Colon (tissue), 2 donors: ENCODE measurements at regions not wholly inside any gene's neighbourhood (a gene's known extent, or its start where the extent isn't known, plus 50 kb on each side); places are given as distances from the start of the nearest gene placed in this dataset.
"Not testable (repeated sequence)": the region's sequence is repeated elsewhere in the genome, so short reads cannot be mapped to it uniquely, and the experiment has no call there.

Source experiments
- FAIRE-seq: peaks from 2 replicates; lab custom pipeline; 2012; peaks lifted over from hg19 to GRCh38; lab: Jason Lieb, UNC
- donor health status: control.
- donor health status: control.

DNA sequence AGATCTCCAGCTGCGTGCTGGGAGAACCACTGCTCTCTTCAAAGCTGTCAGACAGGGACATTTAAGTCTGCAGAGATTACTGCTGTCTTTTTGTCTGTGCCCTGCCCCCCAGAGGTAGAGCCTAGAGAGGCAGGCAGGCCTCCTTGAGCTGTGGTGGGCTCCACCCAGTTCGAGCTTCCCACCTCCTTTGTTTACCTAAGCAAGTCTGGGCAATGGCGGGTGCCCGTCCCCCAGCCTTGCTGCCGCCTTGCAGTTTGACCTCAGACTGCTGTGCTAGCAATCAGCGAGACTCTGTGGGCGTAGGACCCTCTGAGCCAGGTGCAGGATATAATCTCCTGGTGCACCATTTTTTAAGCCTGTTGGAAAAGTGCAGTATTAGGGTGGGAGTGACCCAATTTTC, 128.6 kb downstream of the ACTR3 start:
- not testable (repeated sequence) for FAIRE-seq

GRCh38 chr2:114020668-114021067, 130.8 kb downstream of the ACTR3 start:
- no peak for FAIRE-seq

- FAIRE-seq, result no peak
Observed at GRCh38 chr2:114022360-114023085, 132.6 kb downstream of the ACTR3 start.

GRCh38 chr2:114024326-114024725, 134.4 kb downstream of the ACTR3 start:
- FAIRE-seq, result no peak

- FAIRE-seq, result no peak
Observed at GRCh38 chr2:114025030-114025429, 135.1 kb downstream of the ACTR3 start.

- FAIRE-seq, result no peak
Observed at GRCh38 chr2:114027437-114027836, 137.5 kb downstream of the ACTR3 start.

DNA sequence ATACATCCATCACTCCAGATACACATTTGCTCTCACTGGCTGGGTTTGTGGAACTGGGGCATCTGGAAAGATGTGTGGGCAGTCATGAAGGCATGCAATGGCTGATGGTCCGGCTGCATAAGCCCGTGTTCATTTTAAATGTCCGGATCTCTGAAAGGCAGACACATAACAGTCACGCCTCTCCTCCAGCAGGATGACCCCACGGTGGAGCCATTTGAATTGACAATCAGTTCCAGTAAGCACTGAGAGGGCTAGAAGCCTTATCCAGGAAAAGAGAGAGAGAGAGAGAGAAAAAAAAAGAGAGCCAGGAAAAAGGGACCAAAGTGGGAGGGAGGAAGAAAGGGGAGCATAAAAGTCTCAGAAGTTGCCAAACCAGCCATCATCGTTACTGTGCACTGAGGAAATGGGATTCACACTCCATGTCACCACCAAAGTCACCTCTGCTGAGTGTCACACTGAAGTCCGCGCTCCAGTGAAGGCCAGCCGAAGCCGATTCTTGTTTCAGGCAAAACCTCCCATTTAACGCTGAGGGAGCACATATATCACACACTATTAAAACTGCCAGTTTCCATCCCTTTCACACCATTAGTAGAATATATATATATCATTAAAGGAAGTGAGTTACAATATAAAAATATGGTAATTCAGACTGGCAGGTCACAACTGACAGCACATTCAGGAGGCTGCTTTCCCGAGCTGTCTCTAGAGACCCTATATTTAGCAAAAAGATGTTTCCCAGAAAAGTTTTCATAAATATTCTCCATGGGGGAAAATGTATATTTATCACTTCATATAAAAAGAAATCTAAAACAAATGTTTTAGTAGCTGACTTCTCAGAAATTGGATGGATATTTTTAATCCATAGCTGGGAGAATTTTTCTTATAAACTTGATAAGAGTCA, 142.0 kb downstream of the ACTR3 start:
- no peak for FAIRE-seq

DNA sequence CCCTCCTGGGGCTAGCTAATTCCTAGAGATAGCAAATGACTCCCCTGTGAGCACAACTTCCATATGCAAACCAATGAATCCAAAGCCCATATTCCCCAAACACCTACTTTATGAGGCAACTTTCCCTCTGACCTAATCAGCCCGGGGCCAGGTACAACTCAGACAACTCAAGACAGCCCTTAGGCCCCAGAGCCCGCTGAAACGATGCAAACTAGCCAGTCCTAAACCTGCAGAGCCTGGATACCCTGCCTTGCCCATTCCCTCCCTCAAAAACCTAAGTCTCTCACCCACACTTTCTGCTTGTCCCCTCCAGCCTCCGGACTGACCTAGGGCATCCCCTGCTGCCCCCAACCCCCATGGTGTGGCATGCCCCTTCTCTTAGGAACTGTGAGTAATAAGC, 142.8 kb downstream of the ACTR3 start:
- FAIRE-seq, result no peak

GRCh38 chr2:114034742-114035141, 144.9 kb downstream of the ACTR3 start:
- no peak for FAIRE-seq

DNA sequence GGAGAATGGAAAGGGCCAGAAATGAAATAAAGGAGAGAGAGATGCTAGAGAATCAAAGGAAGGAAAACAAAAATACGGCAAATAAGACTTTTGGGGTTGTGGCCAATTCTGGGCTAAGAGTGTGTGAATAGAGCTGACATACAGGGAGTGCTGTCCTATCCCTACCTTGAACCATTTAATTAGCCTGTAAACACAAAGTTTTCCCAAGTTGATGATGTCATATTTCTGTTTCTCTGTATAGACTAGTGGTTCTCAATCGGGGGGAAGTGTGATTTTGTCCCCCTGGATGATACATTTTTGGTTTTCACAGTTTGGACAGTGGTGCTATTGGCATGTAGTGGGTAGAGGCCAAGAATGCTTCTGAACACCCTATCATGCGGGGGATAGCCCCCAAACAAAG, 148.8 kb downstream of the ACTR3 start:
- no peak for FAIRE-seq

GRCh38 chr2:114039677-114040076, 149.8 kb downstream of the ACTR3 start:
- no peak for FAIRE-seq

DNA sequence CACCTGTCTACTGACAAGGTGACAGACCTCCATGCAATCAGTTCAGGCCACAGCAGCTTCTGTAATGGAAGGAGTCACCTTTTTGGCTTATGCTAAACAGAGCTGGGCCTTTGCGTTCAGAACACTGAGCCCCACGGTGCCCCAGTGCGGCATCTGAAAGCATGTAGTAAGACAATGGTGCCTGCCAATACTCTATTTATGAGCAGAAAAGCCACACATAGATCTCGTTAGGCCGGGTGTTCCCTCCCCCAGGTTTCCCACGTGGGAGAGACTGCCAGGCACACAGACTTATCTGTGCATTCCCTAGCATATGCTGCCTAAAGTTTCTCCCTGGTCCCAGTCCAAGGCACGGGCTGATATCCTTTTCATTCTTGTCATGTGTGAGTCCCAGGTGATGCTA, 150.9 kb downstream of the ACTR3 start:
- no peak for FAIRE-seq

- FAIRE-seq, result no peak
Observed at GRCh38 chr2:114044985-114045384, 155.1 kb downstream of the ACTR3 start.

DNA sequence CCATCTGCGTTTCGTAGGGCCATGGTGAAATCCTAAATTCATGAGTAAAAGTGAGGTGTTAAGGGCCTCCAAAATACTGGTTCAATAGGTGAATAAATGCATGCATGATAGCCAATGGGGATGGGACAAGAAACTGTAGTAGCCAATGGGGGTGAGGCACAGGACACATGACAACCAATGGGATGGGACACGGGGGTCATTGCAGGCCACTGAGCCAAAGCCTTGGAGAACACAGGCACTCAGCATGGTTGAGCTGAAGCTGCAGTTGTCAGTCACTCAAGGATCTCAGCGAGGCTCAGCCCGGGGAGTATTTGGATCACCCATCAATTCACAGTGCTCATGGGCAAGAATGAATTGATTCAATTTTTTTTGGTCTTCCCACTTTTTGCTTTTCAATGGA, 156.5 kb downstream of the ACTR3 start:
- no peak for FAIRE-seq

- FAIRE-seq, result no peak
Observed at GRCh38 chr2:114046866-114047435, 157.1 kb downstream of the ACTR3 start.

GRCh38 chr2:114049280-114049679, 159.4 kb downstream of the ACTR3 start:
- FAIRE-seq, result no peak

- FAIRE-seq, result no peak
Observed at GRCh38 chr2:114049826-114050225, 159.9 kb downstream of the ACTR3 start.

DNA sequence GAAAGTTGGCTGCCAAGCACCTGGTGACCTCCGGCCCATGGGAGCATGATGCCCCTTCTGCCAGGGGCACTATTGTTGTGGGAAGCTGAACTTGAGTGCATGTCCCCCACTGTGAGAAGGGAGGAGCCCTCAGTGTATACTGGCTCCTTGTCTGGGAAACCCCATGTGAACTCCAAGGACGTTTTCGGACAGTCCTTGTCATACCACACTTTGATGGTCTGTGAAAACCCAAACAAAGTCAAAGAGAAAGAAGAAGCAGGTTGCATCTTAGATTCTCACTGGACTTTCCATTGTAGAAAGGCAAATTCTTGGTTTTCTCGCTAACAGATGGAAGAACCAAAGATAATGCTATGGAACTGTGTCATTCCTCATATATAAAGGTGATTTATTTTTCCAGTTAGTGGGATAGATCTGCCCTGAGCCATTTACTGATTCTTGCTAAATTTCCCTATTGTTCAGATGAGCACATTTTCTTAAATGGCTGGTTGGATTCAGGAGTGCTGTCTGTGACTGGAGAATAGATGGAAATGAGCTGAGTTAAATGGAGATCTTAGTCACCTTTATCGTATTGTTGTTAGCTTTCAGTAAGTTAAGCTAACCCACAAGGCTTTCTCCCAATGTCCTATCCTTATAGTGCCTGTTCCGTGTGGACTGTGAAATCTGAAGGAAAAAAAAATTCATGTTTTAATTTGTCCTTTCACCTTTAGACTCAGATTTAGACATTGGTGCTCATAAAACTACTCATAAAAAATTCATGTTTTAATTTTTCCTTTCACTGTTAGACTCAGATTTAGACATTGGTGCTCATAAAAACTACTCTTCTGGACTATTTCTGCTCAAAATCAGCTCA, 166.6 kb downstream of the ACTR3 start:
- FAIRE-seq, result no peak

GRCh38 chr2:114057638-114058037, 167.7 kb downstream of the ACTR3 start:
- FAIRE-seq, result no peak

GRCh38 chr2:114061566-114062098, 171.7 kb downstream of the ACTR3 start:
- FAIRE-seq, result no peak

GRCh38 chr2:114063346-114063745, 173.5 kb downstream of the ACTR3 start:
- FAIRE-seq, result no peak

DNA sequence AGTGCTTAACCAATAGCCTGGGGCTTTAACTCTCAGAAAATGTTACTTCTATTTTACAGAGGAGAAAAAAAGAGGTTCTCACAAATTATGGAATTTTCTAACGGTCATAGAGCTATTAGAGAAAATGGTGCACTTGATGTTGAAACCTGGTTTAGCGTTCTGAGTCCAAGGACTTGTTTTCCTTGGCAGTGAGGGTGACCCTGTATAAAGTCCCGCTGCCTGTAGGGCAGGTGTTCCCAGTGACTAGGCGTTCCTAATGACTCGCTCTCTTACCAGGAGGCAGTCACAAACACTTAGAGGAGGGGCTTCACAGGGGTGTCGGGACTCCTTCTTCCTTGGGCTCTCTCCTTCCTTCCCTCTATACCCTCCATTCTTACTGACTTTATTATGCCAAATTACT, 175.8 kb downstream of the ACTR3 start:
- no peak for FAIRE-seq
